Testis (tissue), 2 donors: ENCODE measurements at regions not wholly inside any gene's neighbourhood (a gene's known extent, or its start where the extent isn't known, plus 50 kb on each side); places are given as distances from the start of the nearest gene placed in this dataset.

Experiments
- DNase-seq: peaks from one replicate; pipeline ENCODE4 v3.0.0-alpha.2; 2019
- H3K27ac ChIP-seq, 2 donors: fragments of 200-600 bp; sonication (generic); one replicate each; pipeline ENCODE4 v1.5.1; 2019
- H3K27me3 ChIP-seq: fragments of 200-600 bp; sonication (generic); one replicate; pipeline ENCODE4 v1.5.1; 2019
- H3K36me3 ChIP-seq: fragments of 200-600 bp; sonication (generic); one replicate; pipeline ENCODE4 v1.5.1; 2017; ENCODE audit warnings: low read depth; ENCODE audit errors: missing control alignments
- H3K4me1 ChIP-seq: fragments of 200-600 bp; sonication (generic); one replicate; pipeline ENCODE4 v1.5.1; 2019
- H3K4me3 ChIP-seq, 2 donors: fragments of 200-600 bp; sonication (generic); one replicate each; pipeline ENCODE4 v1.5.1; 2017 to 2019
- H3K9me3 ChIP-seq: fragments of 200-600 bp; sonication (generic); one replicate; pipeline ENCODE4 v1.5.1; 2017
- CTCF ChIP-seq, 3 experiments: fragments of 450-650 bp in 2 of 3; fragments of 200-600 bp in 1 of 3; sonication (generic) in 1 of 3; IDR thresholded peaks; one replicate each; pipeline ENCODE4 v1.5.1; 2016 to 2019; ENCODE audit warnings: antibody characterized with exemption in 3 of 3, mild to moderate bottlenecking in 2 of 3, moderate library complexity in 1 of 3
- POLR2A ChIP-seq: fragments of 450-650 bp; IDR thresholded peaks from one replicate; pipeline ENCODE4 v1.6.1; 2017; ENCODE audit warnings: antibody characterized with exemption, mild to moderate bottlenecking, moderate library complexity
- WGBS, 2 donors: methylation state at CpG; one replicate each; pipeline ENCODE4 v1.1.5; 2018; 5-methylcytosine and 5-hydroxymethylcytosine counted together
- intact Hi-C: fragments of 100-400 bp; cut with DNase I; formaldehyde crosslinking; loops from one replicate; pipeline ENCODE4 v1.15.1; 2023; ENCODE audit warnings: low total_unique reads

- whole genome bisulfite sequencing, 2 donors: 53 to 67% methylated on average over 5 of the region's 5 CpGs
- intact Hi-C loops: no loop called here
- TF ChIP-seq CTCF (IDR thresholded peaks at IDR 0.05) (no peak), POLR2A (no peak)
These were observed 69.8 kb upstream of the PLXNA4 start for GRCh38 chr7:132646052-132646451.

GRCh38 chr7:132643302-132643701, 67.0 kb upstream of the PLXNA4 start:
- Histone ChIP-seq H3K27me3 (no peaks in the 10 kb centered on the region), H3K4me1 (no peaks in the 10 kb centered on the region), H3K36me3 (no peaks in the 10 kb centered on the region), H3K9me3 (no peaks in the 10 kb centered on the region), H3K4me3 (no peak overlapping the region), H3K27ac (no peak overlapping the region)
- DNase-seq: no peak
- intact Hi-C loops: no loop called here
- TF ChIP-seq CTCF (IDR thresholded peaks at IDR 0.05) (no peak), POLR2A (no peak)
- 81 to 85% methylated on average over 5 of the region's 5 CpGs for WGBS, 2 donors

More at GRCh38 chr7:132646052-132646451, 69.8 kb upstream of the PLXNA4 start:
- H3K9me3 ChIP-seq: no peaks in the 10 kb centered on the region
- no peak overlapping the region for H3K27ac ChIP-seq
- H3K27me3 ChIP-seq: no peaks in the 10 kb centered on the region
- H3K36me3 ChIP-seq: no peaks in the 10 kb centered on the region
- no peak for DNase-seq
- H3K4me3 ChIP-seq: no peak overlapping the region
- H3K4me1 ChIP-seq: no peaks in the 10 kb centered on the region

- 98 to 100% methylated on average over 1 of the region's 1 CpG for WGBS, 2 donors
- TF ChIP-seq CTCF (IDR thresholded peaks at IDR 0.05): no peak
- TF ChIP-seq POLR2A: no peak
- no peaks in the 10 kb centered on the region for H3K4me1 ChIP-seq
- H3K4me3 ChIP-seq: no peak overlapping the region
- DNase-seq: no peak
- intact Hi-C loops: no loop called here
- no peaks in the 10 kb centered on the region for H3K9me3 ChIP-seq
- no peaks in the 10 kb centered on the region for H3K27me3 ChIP-seq
- no peaks in the 10 kb centered on the region for H3K36me3 ChIP-seq
- H3K27ac ChIP-seq: no peak overlapping the region
These were observed 65.0 kb upstream of the PLXNA4 start for GRCh38 chr7:132641238-132641637.

- DNase-seq: peak; percentile 60
- no peaks in the 10 kb centered on the region for H3K9me3 ChIP-seq
- no peak overlapping the region for H3K27ac ChIP-seq
- H3K4me3 ChIP-seq: no peak overlapping the region
- H3K27me3 ChIP-seq: no peaks in the 10 kb centered on the region
- WGBS, 2 donors: 46 to 49% methylated on average over 5 of the region's 5 CpGs
- H3K36me3 ChIP-seq: no peaks in the 10 kb centered on the region
- intact Hi-C loops: no loop called here
- no peaks in the 10 kb centered on the region for H3K4me1 ChIP-seq
- TF ChIP-seq CTCF (IDR thresholded peaks at IDR 0.05) (no peak), POLR2A (no peak)
These were observed 63.7 kb upstream of the PLXNA4 start for GRCh38 chr7:132639983-132640382.

GRCh38 chr7:132638000-132638399, 61.7 kb upstream of the PLXNA4 start:
- Histone ChIP-seq H3K4me3 (no peak overlapping the region), H3K4me1 (no peaks in the 10 kb centered on the region), H3K9me3 (no peaks in the 10 kb centered on the region), H3K27me3 (no peaks in the 10 kb centered on the region), H3K27ac (no peak overlapping the region), H3K36me3 (no peaks in the 10 kb centered on the region)
- no peak for TF ChIP-seq POLR2A
- no peak for TF ChIP-seq CTCF (IDR thresholded peaks at IDR 0.05)
- intact Hi-C loops: no loop called here
- no peak for DNase-seq
- 87 to 96% methylated on average over 4 to 6 of the region's 6 CpGs for WGBS, 2 donors
